ENCODE measurements at regions not wholly inside any gene's neighbourhood (a gene's known extent, or its start where the extent isn't known, plus 50 kb on each side); places are given as distances from the start of the nearest gene placed in this dataset.
A peak's percentile ranks its signal among the peaks of the same experiment; 100 is the strongest.
"Not testable (repeated sequence)": the region's sequence is repeated elsewhere in the genome, so short reads cannot be mapped to it uniquely, and the experiment has no call there.

GRCh38 chr15:99485153-99485961 is 80.4 kb upstream of the MEF2A start:
- DNase-seq (ENCODE audit: low spot score): no peak

GRCh38 chr15:99485992-99486370 is 79.8 kb upstream of the MEF2A start:
- no peak for DNase-seq (ENCODE audit: low spot score)

GRCh38 chr15:99486371-99487336 is 79.1 kb upstream of the MEF2A start:
- peak; percentile 10 for DNase-seq (ENCODE audit: low spot score)

GRCh38 chr15:99487337-99487730 is 78.5 kb upstream of the MEF2A start:
- no peak for DNase-seq (ENCODE audit: low spot score)

GRCh38 chr15:99492275-99492674 is 73.5 kb upstream of the MEF2A start:
- no peak for DNase-seq (ENCODE audit: low spot score)

- no peak for DNase-seq (ENCODE audit: low spot score)
Measured at GRCh38 chr15:99492716-99493115, 73.1 kb upstream of the MEF2A start.

- DNase-seq (ENCODE audit: low spot score): no peak
Measured at GRCh38 chr15:99493461-99493860, 72.3 kb upstream of the MEF2A start.

- DNase-seq (ENCODE audit: low spot score): not testable (repeated sequence)
Measured at GRCh38 chr15:99494536-99495233, 71.1 kb upstream of the MEF2A start.

GRCh38 chr15:99495430-99496301 is 70.1 kb upstream of the MEF2A start:
- DNase-seq (ENCODE audit: low spot score): no peak

- DNase-seq (ENCODE audit: low spot score): no peak
Measured at GRCh38 chr15:99496302-99496629, 69.5 kb upstream of the MEF2A start.

- peak; percentile 60 for DNase-seq (ENCODE audit: low spot score)
Measured at GRCh38 chr15:99502182-99502581, 63.6 kb upstream of the MEF2A start.

- no peak for DNase-seq (ENCODE audit: low spot score)
Measured at GRCh38 chr15:99502661-99503060, 63.1 kb upstream of the MEF2A start.

GRCh38 chr15:99503411-99503810 is 62.4 kb upstream of the MEF2A start:
- no peak for DNase-seq (ENCODE audit: low spot score)

- DNase-seq (ENCODE audit: low spot score): peak; percentile 61
Measured at GRCh38 chr15:99504071-99504822, 61.5 kb upstream of the MEF2A start.

- peak; percentile 62 for DNase-seq (ENCODE audit: low spot score)
Measured at GRCh38 chr15:99504823-99505551, 60.8 kb upstream of the MEF2A start.

GRCh38 chr15:99506399-99506798 is 59.4 kb upstream of the MEF2A start:
- DNase-seq (ENCODE audit: low spot score): no peak

- DNase-seq (ENCODE audit: low spot score): no peak
Measured at GRCh38 chr15:99507016-99507503, 58.7 kb upstream of the MEF2A start.

- no peak for DNase-seq (ENCODE audit: low spot score)
Measured at GRCh38 chr15:99507504-99508310, 58.1 kb upstream of the MEF2A start.

GRCh38 chr15:99508311-99508645 is 57.5 kb upstream of the MEF2A start:
- DNase-seq (ENCODE audit: low spot score): no peak

Measured in germinal center (tissue), 1 donor.